GM21515 (cell line): ENCODE measurements at regions not wholly inside any gene's neighbourhood (a gene's known extent, or its start where the extent isn't known, plus 50 kb on each side); places are given as distances from the start of the nearest gene placed in this dataset.

Source experiments
- ATAC-seq: cut with Tn5 transposase; IDR thresholded peaks from one replicate; pipeline ENCODE4 v1.9.1; 2021; ENCODE audit not compliant: unreplicated experiment

DNA sequence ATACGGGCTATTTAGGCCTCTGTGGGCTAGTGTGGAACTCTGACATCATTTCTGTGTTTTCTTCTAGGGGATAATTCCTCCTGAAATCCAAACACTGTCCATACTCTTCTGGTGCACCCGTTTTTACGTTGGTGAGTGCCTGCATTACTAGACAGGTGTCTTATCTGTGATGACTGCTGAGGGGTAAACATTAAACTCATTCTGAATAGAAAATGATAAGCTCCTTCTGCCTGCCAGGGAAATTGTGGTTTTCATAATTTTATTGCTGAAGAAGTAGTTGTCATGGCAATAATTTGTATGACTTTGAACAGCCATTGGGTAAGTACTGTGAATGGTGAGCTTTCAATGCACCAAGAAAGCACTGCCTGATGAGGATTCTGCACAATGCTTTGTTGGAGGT is 705.6 kb downstream of the UTRN start:
- ATAC-seq = no peak

DNA sequence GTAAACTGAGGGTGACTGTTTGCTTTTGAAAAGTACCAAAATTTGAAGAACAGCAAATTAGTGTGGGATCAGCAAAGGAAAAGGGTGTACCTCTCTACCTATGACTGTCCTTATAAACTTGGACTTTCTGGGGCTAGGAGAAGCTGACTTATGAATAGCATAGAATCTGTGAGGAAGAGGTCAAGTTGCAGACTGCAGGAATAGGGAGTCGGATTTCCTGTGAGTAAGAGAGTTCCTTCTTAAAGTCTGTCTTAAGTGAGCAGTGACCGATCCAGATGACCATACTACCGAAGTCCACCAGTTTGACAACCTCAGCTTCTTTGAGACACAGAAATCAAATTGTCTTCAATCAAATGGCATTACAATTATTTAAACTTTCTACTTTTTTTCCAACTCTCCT is 708.7 kb downstream of the UTRN start:
- no peak for ATAC-seq

DNA sequence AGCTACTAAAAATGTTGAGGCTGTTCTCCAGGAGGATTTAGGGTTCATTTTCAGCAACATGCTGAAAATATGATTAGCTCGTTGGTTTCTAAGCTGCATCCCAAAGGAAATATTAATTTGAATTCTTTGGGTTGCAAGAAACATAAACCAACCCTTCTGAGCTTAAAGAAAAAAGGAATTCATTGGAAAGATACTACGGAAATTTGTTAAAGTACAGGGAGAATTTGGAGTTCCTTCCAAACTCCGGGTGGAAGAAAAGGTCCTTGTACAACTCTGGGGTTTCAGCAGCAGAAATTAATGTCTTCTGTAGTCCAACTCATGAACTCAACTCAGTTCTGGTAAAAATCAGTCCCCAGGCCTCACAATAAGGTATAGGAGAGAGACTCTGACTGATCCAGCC is 712.9 kb downstream of the UTRN start:
- no peak for ATAC-seq

DNA sequence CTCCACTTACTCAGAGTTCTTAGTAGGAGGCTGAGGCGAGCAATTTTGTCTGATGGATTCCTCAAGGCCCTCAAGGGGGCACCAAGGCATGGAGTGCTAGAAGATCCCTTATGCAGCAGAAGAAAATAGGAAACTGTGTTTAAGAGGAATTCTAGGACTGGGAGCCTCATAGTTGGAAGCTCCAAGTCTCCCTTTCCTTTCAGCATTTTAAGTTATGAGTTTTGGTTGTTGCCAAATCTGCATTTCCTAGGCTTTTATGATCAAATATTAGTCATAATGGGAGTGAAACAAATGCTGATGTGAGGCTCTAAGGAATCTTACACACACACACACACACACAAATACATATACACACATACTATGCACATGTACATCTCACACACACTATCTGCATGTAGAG is 714.0 kb downstream of the UTRN start:
- no peak for ATAC-seq

DNA sequence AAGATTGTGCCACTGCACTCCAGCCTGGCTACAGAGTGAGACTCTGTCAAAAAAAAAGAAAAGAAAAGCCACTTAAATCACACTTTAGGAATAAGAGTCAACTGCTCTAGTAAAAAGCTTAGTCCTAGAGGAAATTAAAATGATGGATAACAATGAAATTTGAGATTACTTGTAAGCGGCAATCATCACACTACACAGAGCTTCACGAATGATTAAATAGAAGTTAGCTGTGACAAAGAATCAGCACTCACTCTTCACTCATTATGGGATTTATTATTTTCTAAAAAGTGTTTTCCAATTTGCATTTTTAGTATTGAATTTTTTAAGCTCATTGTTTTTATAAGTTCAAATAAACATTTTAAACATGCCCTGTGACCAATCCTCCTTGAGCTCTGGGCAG is 718.0 kb downstream of the UTRN start:
- no peak for ATAC-seq

DNA sequence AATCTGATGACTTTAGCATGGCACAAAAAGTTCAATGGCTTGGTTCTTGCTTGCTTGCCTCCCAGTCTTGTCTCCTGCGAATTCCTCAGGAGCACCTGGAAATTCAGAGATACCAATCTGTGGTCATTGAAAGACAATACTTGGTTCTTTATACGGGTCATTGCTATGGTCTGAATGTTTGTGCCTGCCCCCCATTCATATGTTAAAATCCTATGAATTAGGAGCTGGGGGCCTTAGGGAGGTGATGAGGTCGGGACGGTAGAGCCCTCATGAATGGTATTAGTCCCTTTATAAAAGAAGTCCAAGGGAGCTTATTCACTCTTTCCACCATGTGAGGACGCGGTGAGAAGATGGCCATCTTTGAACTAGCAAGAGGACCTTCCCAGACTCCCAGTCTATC is 721.8 kb downstream of the UTRN start:
- no peak for ATAC-seq

DNA sequence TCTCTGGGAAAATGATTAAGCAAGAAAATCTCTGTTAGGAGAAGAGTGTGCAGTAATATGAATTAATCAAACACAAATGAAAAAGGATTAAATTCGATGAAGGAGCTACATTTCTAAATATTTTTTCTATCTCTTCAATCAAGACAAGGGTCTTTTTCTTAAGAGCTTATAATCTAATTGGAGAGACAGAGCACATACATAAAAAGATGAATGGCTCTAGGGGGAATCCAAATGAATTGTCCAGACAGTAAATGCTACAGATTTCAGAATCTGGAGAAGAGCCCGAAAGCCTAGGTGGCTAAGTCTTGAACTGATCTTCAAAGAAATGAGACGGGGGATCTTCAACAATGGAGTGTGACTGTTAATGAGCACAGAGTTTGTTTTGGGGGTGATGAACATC is 723.6 kb downstream of the UTRN start:
- no peak for ATAC-seq

DNA sequence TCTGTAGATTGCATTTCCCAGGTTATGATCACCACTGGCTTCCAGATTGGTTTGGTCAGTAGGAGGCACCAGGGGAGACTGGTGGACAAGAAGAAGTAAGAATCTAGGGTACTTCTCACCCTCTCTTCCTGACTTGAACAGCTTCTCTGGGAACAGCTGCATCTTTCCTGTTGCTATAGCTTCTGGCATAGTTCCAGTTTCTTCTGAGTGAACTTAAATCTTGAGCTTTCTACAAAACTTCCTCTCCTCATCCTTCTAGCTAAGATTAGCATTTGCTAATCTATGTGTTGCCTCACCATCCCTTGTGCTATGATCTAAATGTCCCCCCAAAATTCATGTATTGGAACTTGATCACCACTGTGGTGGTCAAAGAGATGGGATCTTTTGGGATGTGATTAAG is 724.6 kb downstream of the UTRN start:
- ATAC-seq = no peak

DNA sequence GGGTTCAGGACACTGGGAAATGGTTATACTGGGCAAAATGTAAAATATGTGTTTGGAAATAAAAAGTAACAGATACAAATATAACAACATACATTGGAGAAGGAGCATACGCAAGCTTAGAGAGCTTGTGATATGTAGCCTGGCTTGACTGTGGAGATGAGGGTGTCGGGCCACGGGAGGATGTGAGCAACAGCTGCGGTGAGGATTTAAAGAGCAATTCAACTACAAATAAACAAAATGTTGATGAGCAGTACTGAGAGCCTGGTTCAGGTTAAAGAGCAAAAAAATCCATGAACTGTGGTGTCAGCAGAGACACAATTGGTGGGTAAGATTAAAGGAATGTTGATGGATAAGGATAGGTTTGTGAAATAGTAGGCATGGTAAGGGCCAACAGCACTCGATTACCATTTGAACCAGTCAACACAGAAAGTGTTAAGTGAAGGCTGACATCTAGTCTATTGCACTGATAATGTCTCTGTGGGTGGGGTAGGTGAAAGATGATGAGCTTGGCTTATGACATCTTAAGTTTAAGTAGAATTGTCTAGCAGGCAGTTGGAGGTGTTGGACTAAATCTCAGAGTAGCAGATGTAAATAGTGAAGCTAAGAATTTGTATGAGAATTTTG is 723.2 kb downstream of the EPM2A start:
- ATAC-seq = no peak

DNA sequence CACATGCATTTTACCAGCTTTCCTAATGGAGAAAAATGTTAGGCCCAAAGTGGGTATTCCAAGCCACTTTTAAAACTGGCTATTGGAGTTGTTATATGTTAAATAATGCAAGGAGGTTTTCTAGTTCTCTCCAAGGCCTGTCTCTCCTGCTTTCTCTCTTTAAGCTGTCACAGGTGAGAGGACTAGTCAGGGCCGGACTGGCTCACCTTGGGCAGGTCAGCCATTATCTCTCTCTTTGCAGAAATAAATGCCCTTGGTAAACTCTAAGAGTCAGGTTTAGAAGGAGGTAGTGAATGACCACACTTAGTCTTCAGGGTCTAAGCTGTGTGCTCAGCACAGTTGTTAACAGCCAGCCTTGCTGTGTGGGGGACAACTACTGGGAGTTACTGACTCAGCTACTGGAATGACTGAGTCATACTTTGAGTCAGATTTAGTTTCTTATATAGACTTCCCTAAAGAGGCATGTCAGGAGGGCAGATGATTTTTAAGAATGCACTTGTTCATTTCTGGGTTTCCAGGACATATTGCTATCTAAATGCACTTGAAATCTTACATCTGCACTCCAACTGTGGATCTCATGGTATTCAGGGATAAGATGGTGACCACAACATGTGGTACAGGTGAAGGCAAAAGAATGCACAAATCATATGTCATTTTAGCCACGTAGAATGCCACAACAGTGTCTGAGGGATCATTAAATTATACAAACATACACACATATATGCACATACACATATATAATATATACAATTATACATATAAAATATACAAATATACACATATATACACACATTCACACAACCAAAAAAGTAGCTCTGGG is 719.4 kb downstream of the EPM2A start:
- peak; percentile 96 for ATAC-seq

DNA sequence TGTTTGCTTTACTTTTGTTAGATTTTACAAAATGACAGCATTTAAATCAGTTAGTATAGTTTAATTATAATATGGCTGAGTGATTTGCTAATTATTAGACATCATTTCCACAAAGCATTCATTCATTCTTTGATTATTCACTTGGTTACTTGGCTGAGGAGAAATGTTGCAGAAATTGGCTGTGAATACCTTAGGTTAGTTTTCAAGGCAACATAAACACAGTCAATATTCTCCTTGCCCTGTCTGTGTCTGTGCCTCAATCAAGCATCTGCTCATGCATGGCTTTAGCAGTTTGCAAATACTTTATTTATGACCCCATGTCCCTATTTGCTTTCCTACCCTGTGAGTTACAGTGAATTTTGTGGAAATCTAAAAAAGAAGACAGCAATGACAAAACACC is 718.3 kb downstream of the EPM2A start:
- no peak for ATAC-seq

DNA sequence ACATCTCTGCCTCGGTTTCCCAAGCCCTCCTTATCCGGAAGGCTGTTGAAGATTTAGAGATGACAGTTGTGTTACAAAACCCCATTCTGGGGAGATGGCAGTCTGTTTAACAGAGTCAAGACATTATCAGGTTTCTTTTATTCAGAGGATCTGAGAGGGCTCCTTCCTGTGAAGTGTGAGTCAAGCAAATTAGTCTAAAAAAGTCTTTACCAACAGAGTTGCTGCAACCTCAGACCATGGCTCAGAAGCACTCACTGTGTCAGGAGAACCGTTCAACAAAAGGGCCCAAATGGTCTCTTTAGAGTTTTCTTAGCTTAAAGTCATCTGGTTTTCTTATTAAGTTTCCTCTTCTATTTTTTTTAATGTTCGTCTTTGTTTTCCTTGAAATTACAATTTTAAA is 717.8 kb downstream of the EPM2A start:
- no peak for ATAC-seq

DNA sequence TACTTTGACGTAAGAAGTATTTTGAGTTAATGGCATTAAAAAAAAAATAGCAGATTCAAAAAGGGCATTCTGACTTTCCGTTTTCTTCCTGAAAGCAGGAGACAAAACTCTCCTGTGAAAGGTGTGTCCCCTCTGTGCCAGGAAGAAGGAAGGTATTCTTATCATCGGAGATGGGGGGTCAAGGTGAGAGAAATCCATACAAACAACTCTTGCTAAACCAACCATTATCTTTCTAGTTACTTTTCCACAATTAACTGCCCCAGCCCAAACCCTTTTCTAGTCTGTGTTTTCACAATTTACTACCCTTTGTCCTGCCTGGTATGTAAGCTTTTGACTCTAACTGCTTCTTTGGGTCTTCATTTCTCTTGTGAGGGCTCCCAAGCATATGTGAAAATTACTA is 717.3 kb downstream of the EPM2A start:
- ATAC-seq = no peak

DNA sequence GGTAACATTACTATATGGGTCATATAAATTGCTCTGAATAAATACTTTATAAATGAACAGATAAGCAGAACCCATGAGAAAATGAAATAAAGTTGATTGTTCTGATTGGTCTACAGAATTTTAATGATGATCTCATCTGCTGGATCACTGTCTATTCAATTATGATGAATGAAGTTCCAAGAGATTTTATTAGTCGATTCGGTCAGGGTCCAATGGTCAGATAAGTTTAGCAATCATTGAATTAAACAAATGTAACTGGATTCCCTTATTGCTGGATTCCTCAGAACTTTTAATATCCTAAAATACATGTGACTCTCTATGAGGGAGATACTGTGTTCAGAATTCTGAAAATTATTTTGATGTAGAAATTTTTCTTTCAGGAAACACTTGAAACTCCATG is 715.2 kb downstream of the EPM2A start:
- no peak for ATAC-seq

DNA sequence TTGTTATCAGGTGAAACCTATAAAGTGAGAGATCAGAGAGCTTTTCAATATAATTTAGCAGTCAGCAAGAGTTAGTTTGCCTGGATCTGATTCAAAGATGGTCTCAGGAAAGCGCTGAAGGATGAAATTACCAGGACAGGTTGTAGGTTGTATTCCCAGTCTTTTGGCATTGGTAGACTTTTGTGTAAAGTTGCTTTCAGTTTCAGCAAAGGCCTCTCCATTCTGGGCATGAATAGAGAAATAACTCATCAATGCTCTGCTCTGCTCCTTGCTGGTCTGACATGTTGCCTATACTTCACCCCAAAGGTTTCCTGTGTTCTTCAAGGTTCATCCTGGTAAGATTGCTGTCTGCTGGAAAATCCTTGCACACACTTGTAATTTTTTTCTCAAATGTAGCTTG is 714.8 kb downstream of the EPM2A start:
- ATAC-seq = no peak

DNA sequence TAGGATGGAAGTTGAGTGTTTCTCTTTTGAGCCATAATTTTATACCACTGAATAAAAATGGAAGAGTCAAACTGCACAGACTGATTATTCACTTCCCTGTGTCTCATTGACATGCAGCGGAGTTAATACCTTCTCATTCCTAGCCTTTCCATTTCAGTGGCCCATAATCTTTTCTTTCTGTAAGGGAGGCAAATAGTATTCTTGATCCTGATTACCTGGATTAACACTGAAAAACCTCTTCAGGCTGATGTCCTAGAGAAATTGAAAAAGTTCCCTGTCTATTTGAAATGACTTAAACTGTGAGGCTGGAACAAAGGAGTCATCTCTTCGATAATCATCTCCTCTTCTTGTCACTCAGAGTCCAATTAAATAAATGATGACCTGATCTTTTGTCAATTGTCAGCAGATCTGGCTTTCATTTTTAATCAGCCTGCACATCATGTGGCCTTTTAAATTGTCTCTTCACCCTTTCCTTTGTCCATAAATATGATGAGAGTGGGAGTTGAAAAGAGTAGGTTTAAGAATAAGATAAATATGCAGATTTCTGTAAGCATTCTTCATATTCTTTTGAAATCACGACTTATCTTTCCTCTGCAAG is 713.0 kb downstream of the EPM2A start:
- no peak for ATAC-seq

DNA sequence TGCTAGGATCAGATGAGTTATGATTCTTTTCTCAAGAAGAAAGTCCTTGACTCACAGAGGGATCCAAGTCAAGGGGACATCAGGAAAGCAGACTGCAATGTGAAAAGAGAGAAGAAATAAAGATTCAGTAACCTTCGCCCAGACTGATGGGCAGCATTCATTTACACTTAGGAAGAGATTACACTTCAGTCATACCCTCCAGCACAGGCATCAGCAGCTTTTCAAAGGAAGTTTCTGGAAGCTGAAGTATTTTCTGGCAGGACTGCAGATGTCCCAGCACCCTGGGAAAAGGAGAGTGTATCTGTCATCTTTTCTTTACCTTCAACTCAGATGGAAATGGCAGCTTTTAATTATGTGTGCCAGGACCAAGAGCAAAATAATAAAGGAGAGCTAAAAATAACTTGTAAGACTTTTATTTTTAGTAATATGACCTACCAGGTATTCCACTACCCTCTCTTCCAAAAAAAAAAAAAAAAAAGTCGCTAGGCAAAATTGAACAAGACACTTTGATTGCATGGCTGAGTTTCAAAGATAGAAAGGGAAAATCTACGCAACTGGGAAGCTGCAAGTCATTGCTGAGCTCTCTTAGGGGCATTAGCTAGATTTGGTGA is 712.1 kb downstream of the EPM2A start:
- ATAC-seq = no peak

DNA sequence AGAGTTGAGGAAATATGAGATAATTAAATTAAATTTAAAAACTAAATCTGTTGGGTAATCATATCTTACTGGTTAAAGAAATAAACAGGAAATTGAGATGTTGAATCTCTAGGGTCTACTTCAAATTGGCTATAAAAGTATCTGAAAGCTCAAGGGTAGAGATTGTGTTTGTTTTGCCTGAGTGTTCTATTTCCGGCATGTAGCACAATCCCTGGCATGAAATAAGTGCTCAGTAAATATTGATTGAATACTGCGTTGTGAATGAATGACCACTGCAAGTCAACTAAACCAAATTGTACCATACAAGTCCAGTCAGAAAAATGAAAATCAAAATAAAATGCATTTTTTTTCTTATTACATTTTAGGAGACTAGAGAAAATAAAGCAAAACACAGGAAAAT is 709.8 kb downstream of the EPM2A start:
- no peak for ATAC-seq

DNA sequence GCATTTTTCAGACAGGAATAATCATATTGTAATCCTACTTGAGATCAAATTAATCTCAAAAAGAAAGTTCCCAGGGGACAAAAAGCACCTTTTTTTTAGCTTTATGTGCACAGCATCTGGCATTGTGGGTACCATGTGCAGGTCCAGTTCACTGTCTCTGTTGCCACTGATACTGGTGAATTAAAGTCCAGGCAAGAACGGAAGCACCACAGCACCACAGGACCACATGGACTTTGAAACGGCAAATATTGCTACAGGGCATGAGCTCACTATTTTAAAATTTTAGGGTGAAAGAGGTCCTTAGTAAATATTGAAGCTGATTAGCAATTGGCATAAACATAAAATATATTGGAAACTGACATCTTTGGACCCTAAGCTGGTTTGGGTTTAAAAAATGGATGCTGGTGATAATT is 709.0 kb downstream of the EPM2A start:
- ATAC-seq = no peak

DNA sequence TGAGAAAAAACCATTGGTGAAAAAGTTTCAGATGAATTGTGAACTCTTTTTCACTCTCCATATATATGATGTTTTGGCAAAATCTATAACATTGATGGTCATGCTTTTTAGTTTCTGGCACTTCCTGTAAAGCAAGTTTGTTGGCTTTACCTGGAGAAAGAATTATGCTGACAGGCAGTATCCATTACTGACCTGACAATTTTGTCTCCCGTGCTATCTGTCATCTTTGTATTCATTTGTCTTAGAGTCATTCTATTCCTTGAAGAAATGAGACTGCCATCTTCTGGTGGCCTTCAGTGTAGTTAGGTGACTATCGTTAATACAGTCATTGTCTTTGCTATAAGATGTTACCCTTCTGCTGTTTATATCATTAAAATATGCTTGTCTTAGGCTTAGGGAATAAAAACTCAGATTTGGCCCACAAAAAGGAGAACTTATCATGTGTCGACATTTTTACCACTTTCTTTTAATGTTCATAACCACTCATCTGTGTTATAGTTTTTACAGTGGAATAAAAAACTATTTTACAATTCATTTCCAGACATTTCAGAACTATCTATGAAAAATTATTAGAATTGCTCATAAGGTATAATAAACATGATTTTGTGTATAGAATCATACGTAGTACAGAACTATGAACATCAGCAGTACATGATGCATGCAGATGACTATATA is 707.0 kb downstream of the EPM2A start:
- ATAC-seq = no peak

DNA sequence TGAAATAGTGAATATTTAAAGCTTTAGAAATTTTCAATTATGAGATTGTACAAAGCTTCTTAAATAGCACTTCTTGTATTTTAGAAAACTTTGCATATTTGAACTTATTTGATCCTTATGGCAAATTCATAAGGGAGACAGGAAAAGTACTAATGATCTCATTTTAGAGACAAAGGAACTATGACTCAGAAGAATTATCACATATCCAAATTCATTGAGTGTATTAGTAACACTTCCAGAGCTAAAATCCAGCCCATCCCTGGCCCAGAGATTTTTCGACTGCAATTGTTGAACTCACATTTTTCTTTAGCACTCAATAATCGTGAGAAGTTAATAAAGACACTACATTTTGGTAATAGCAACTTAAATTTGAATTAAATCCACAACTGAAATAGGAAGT is 704.3 kb downstream of the EPM2A start:
- ATAC-seq = no peak

DNA sequence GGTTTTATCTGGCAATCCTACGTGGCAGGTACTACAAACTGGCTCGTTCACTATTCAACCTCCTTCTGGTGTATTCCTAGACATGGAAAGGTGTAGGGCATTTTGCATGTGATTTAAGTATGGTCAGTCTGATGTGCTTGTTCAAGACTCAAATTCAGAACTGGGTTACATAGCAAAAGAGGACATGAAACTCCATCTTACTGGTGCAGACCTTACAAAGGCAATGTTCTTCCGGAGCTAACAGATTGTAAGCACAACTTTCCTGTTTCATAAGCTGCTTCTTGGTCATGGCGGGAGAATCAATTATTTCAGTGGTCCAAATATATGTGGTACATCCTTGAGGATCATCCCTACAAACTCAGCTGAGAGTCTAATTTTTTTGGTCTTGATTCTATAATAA is 703.4 kb downstream of the EPM2A start:
- ATAC-seq = no peak
